ENCODE measurements at regions not wholly inside any gene's neighbourhood (a gene's known extent, or its start where the extent isn't known, plus 50 kb on each side); places are given as distances from the start of the nearest gene placed in this dataset.

GRCh38 chr7:106433377-106433776 lies 148.6 kb upstream of the NAMPT start:
- Mint-ChIP-seq H3K27ac (no peak overlapping the region), H3K36me3 (ENCODE audit: low read depth) (peaks cover 2% of the 10 kb centered on the region), H3K4me3 (no peak overlapping the region), H3K9me3 (peaks cover 15% of the 10 kb centered on the region), H3K4me1 (ENCODE audit: low read depth) (peaks cover 36% of the 10 kb centered on the region), H3K27me3 (ENCODE audit: insufficient read depth) (peaks cover 2% of the 10 kb centered on the region)
- intact Hi-C loops (cut with micrococcal nuclease): loop anchor here (1.0 kb wide), 1 partner anchor 8 kb away; no protein-coding TSS in a partner anchor
- no peak for DNase-seq (ENCODE audit: low spot score)

- Mint-ChIP-seq H3K36me3 (ENCODE audit: low read depth) (peaks cover 10% of the 10 kb centered on the region), H3K27ac (no peak overlapping the region), H3K9me3 (peaks cover 3% of the 10 kb centered on the region), H3K4me3 (no peak overlapping the region), H3K27me3 (ENCODE audit: insufficient read depth) (peaks cover 2% of the 10 kb centered on the region), H3K4me1 (ENCODE audit: low read depth) (peaks cover 57% of the 10 kb centered on the region)
- no peak for DNase-seq (ENCODE audit: low spot score)
- intact Hi-C loops (cut with micrococcal nuclease): no loop called here
Observed at GRCh38 chr7:106430535-106431455, 146.0 kb upstream of the NAMPT start.

- H3K36me3 Mint-ChIP-seq (ENCODE audit: low read depth): peaks cover 10% of the 10 kb centered on the region
- H3K27ac Mint-ChIP-seq: no peak overlapping the region
Observed at GRCh38 chr7:106430103-106430502, 145.3 kb upstream of the NAMPT start.

GRCh38 chr7:106426803-106427202 lies 142.0 kb upstream of the NAMPT start:
- no peak overlapping the region for H3K27ac Mint-ChIP-seq
- peaks cover 10% of the 10 kb centered on the region for H3K36me3 Mint-ChIP-seq (ENCODE audit: low read depth)
- intact Hi-C loops (cut with micrococcal nuclease): loop anchor here (5.0 kb wide), 3 partner anchors 345 to 1470 kb away; partner anchors contain the start of gene PIK3CG
- no peaks in the 10 kb centered on the region for H3K27me3 Mint-ChIP-seq (ENCODE audit: insufficient read depth)
- H3K4me3 Mint-ChIP-seq: no peak overlapping the region
- no peak for DNase-seq (ENCODE audit: low spot score)
- peaks cover 82% of the 10 kb centered on the region for H3K4me1 Mint-ChIP-seq (ENCODE audit: low read depth)
- peaks cover 3% of the 10 kb centered on the region for H3K9me3 Mint-ChIP-seq

More at GRCh38 chr7:106430103-106430502, 145.3 kb upstream of the NAMPT start:
- intact Hi-C loops (cut with micrococcal nuclease): no loop called here
- no peak for DNase-seq (ENCODE audit: low spot score)
- Mint-ChIP-seq H3K4me1 (ENCODE audit: low read depth) (peaks cover 64% of the 10 kb centered on the region), H3K27me3 (ENCODE audit: insufficient read depth) (peaks cover 2% of the 10 kb centered on the region), H3K9me3 (peaks cover 3% of the 10 kb centered on the region), H3K4me3 (no peak overlapping the region)

- no peaks in the 10 kb centered on the region for H3K27me3 Mint-ChIP-seq (ENCODE audit: insufficient read depth)
- H3K36me3 Mint-ChIP-seq (ENCODE audit: low read depth): peaks cover 10% of the 10 kb centered on the region
- H3K27ac Mint-ChIP-seq: peak overlapping the region; percentile 97
- peaks cover 3% of the 10 kb centered on the region for H3K9me3 Mint-ChIP-seq
- intact Hi-C loops (cut with micrococcal nuclease): loop anchor here (1.0 to 5.0 kb wide), 12 partner anchors 8 to 1468 kb away; partner anchors contain the start of gene PIK3CG
- peak overlapping the region; percentile 67 for H3K4me3 Mint-ChIP-seq
- peak; percentile 67 for DNase-seq (ENCODE audit: low spot score)
- peaks cover 91% of the 10 kb centered on the region for H3K4me1 Mint-ChIP-seq (ENCODE audit: low read depth)
Observed at GRCh38 chr7:106425017-106425719, 140.4 kb upstream of the NAMPT start.

GRCh38 chr7:106424476-106425016 lies 139.8 kb upstream of the NAMPT start:
- H3K4me3 Mint-ChIP-seq: peak overlapping the region; percentile 4
- peaks cover 10% of the 10 kb centered on the region for H3K36me3 Mint-ChIP-seq (ENCODE audit: low read depth)
- H3K27me3 Mint-ChIP-seq (ENCODE audit: insufficient read depth): no peaks in the 10 kb centered on the region
- intact Hi-C loops (cut with micrococcal nuclease): loop anchor here (1.0 to 5.0 kb wide), 15 partner anchors 7 to 1467 kb away; partner anchors contain the start of genes HBP1, PIK3CG and SYPL1
- H3K27ac Mint-ChIP-seq: peak overlapping the region; percentile 97
- peaks cover 3% of the 10 kb centered on the region for H3K9me3 Mint-ChIP-seq
- DNase-seq (ENCODE audit: low spot score): no peak
- H3K4me1 Mint-ChIP-seq (ENCODE audit: low read depth): peaks cover 91% of the 10 kb centered on the region

- intact Hi-C loops (cut with micrococcal nuclease): loop anchor here (1.0 to 5.0 kb wide), 3 partner anchors 169 to 743 kb away; partner anchors contain the start of genes HBP1 and SYPL1
- DNase-seq (ENCODE audit: low spot score): no peak
- H3K36me3 Mint-ChIP-seq (ENCODE audit: low read depth): peaks cover 8% of the 10 kb centered on the region
Observed at GRCh38 chr7:106423821-106424475, 139.2 kb upstream of the NAMPT start.

GRCh38 chr7:106423111-106423510 lies 138.3 kb upstream of the NAMPT start:
- no peak for DNase-seq (ENCODE audit: low spot score)
- Mint-ChIP-seq H3K4me1 (ENCODE audit: low read depth) (peaks cover 91% of the 10 kb centered on the region), H3K36me3 (ENCODE audit: low read depth) (peaks cover 8% of the 10 kb centered on the region), H3K9me3 (no peaks in the 10 kb centered on the region), H3K27me3 (ENCODE audit: insufficient read depth) (no peaks in the 10 kb centered on the region), H3K4me3 (no peak overlapping the region), H3K27ac (no peak overlapping the region)
- intact Hi-C loops (cut with micrococcal nuclease): loop anchor here (5.0 kb wide), 2 partner anchors 311 to 744 kb away; partner anchors contain the start of genes HBP1 and SYPL1

More at GRCh38 chr7:106423821-106424475, 139.2 kb upstream of the NAMPT start:
- Mint-ChIP-seq H3K9me3 (peaks cover 3% of the 10 kb centered on the region), H3K4me3 (peak overlapping the region; percentile 4), H3K4me1 (ENCODE audit: low read depth) (peaks cover 91% of the 10 kb centered on the region), H3K27me3 (ENCODE audit: insufficient read depth) (no peaks in the 10 kb centered on the region), H3K27ac (peak overlapping the region; percentile 97)

GRCh38 chr7:106421181-106421762 lies 136.5 kb upstream of the NAMPT start:
- Mint-ChIP-seq H3K4me1 (ENCODE audit: low read depth) (peaks cover 86% of the 10 kb centered on the region), H3K27ac (peak overlapping the region; percentile 56), H3K36me3 (ENCODE audit: low read depth) (peaks cover 5% of the 10 kb centered on the region), H3K4me3 (peak overlapping the region; percentile 12), H3K27me3 (ENCODE audit: insufficient read depth) (no peaks in the 10 kb centered on the region), H3K9me3 (peaks cover 12% of the 10 kb centered on the region)
- no peak for DNase-seq (ENCODE audit: low spot score)
- intact Hi-C loops (cut with micrococcal nuclease): loop anchor here (5.0 kb wide), 2 partner anchors 309 to 746 kb away; partner anchors contain the start of genes HBP1 and SYPL1

- DNase-seq (ENCODE audit: low spot score): no peak
- peaks cover 81% of the 10 kb centered on the region for H3K4me1 Mint-ChIP-seq (ENCODE audit: low read depth)
- no peak overlapping the region for H3K4me3 Mint-ChIP-seq
- intact Hi-C loops (cut with micrococcal nuclease): loop anchor here (1.0 to 5.0 kb wide), 5 partner anchors 9 to 747 kb away; partner anchors contain the start of genes HBP1 and SYPL1
- no peaks in the 10 kb centered on the region for H3K27me3 Mint-ChIP-seq (ENCODE audit: insufficient read depth)
- H3K27ac Mint-ChIP-seq: peak overlapping the region; percentile 56
- H3K36me3 Mint-ChIP-seq (ENCODE audit: low read depth): peaks cover 7% of the 10 kb centered on the region
- H3K9me3 Mint-ChIP-seq: peaks cover 17% of the 10 kb centered on the region
Observed at GRCh38 chr7:106420736-106421135, 136.0 kb upstream of the NAMPT start.

GRCh38 chr7:106420210-106420609 lies 135.4 kb upstream of the NAMPT start:
- Mint-ChIP-seq H3K36me3 (ENCODE audit: low read depth) (peaks cover 7% of the 10 kb centered on the region), H3K9me3 (peaks cover 23% of the 10 kb centered on the region), H3K27me3 (ENCODE audit: insufficient read depth) (no peaks in the 10 kb centered on the region), H3K4me1 (ENCODE audit: low read depth) (peaks cover 76% of the 10 kb centered on the region), H3K4me3 (peak overlapping the region; percentile 3), H3K27ac (peak overlapping the region; percentile 77)
- intact Hi-C loops (cut with micrococcal nuclease): loop anchor here (1.0 to 5.0 kb wide), 5 partner anchors 9 to 747 kb away; partner anchors contain the start of genes HBP1 and SYPL1
- no peak for DNase-seq (ENCODE audit: low spot score)

Data from activated T-helper 1 cell treated with anti-CD3 and anti-CD28 coated beads, Interleukin-12 subunit alpha, Interleukin-12 subunit beta, Interleukin-2, Interleukin-4 antibody, amounts not matched to agents 30 ng/mL and 10 ng/mL and 1 ng/mL, durations not matched to agents 14 hours and 24 hours and 36 hours (primary cell).